A549 (cell line): ENCODE measurements at regions not wholly inside any gene's neighbourhood (a gene's known extent, or its start where the extent isn't known, plus 50 kb on each side); places are given as distances from the start of the nearest gene placed in this dataset.

Source experiments
- HOXB13 ChIP-seq: fragments of 250-450 bp; sonication (Bioruptor Pico); IDR thresholded peaks from 2 replicates; pipeline ENCODE4 v1.5.0; 2020; ENCODE audit warnings: low read depth, mild to moderate bottlenecking, moderate library complexity
- TF ChIP-seq, protein P1 (sequence below): IDR thresholded peaks from 2 replicates; pipeline ENCODE4 v1.6.1; 2012; ENCODE audit warnings: low read depth, borderline replicate concordance

DNA sequence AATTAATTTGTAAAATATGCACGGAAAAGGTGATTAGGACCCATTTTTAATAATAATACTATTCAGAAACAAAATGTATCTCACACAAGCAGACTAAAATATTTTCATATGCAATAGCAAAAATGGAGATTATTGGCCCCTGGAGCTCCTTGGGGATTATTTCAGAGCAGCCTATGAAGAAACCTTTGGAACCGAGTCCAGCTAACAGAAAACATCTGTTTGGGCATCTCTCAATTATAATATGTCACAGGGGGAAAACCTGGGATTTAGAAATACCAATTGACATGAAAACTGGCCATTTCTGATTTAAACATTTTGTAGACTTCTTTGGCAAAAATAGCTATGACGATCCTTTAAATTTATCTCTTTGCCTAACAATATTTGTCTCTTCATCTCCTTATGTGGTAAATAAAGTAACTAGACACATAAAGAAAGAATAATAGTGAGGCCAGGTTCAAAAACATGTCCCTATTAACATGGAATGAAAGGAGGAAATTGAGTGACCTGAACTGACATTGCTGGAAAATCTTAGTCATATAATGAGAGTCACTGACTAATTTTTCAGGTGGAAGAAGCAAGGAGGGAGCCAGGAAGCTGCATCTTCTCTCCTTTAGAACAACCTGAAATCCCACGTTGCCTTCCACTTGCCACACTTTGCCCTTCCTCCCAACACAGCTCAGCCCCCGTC, 199.0 kb downstream of the SOD2 start:
- TF ChIP-seq, protein P1, sequence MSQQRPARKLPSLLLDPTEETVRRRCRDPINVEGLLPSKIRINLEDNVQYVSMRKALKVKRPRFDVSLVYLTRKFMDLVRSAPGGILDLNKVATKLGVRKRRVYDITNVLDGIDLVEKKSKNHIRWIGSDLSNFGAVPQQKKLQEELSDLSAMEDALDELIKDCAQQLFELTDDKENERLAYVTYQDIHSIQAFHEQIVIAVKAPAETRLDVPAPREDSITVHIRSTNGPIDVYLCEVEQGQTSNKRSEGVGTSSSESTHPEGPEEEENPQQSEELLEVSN = no peak
- TF ChIP-seq HOXB13 (CRISPR knock-in tag) = no peak
